GM18870 (cell line): ENCODE measurements at regions not wholly inside any gene's neighbourhood (a gene's known extent, or its start where the extent isn't known, plus 50 kb on each side); places are given as distances from the start of the nearest gene placed in this dataset.

Experiments
- ATAC-seq: cut with Tn5 transposase; IDR thresholded peaks from one replicate; pipeline ENCODE4 v1.9.1; 2021; ENCODE audit warnings: moderate library complexity; ENCODE audit not compliant: unreplicated experiment

GRCh38 chr10:61549861-61550260 lies 96.7 kb upstream of the TMEM26 start:
- no peak for ATAC-seq

- ATAC-seq, result no peak
Measured at GRCh38 chr10:61548364-61548763, 95.2 kb upstream of the TMEM26 start.

GRCh38 chr10:61547297-61547696 lies 94.1 kb upstream of the TMEM26 start:
- ATAC-seq, result no peak

GRCh38 chr10:61545170-61545569 lies 92.0 kb upstream of the TMEM26 start:
- ATAC-seq, result no peak

GRCh38 chr10:61543831-61544230 lies 90.7 kb upstream of the TMEM26 start:
- peak; percentile 65 for ATAC-seq

- ATAC-seq, result no peak
Measured at GRCh38 chr10:61542596-61542995, 89.4 kb upstream of the TMEM26 start.

- ATAC-seq, result peak; percentile 47
Measured at GRCh38 chr10:61541960-61542359, 88.8 kb upstream of the TMEM26 start.

GRCh38 chr10:61539876-61540275 lies 86.7 kb upstream of the TMEM26 start:
- no peak for ATAC-seq

GRCh38 chr10:61529208-61529607 lies 76.0 kb upstream of the TMEM26 start:
- no peak for ATAC-seq

- ATAC-seq, result no peak
Measured at GRCh38 chr10:61503051-61503450, 49.9 kb upstream of the TMEM26 start.
